HCT116 (cell line): ENCODE measurements at regions not wholly inside any gene's neighbourhood (a gene's known extent, or its start where the extent isn't known, plus 50 kb on each side); places are given as distances from the start of the nearest gene placed in this dataset.
A peak's percentile ranks its signal among the peaks of the same experiment; 100 is the strongest.

Source experiments
- ATAC-seq: fragments of 200-7000 bp; cut with Tn5 transposase; 2 replicates; pipeline ENCODE4 v1.9.1; 2020; ENCODE audit warnings: mild to moderate bottlenecking, moderate library complexity
- BruUV-seq: library from RNA; stranded (reverse); fragments of 400-500 nt; replicated peaks from 2 replicates; lab custom pipeline; 2021; lab: Mats Ljungman, UMichigan
- CTCF ChIA-PET: fragments of 300-600 bp; sonication (Branson Sonifier 250); formaldehyde crosslinking; loops from one replicate; lab custom pipeline; 2021; ENCODE audit warnings: antibody characterized with exemption; lab: Charles Lee
- POLR2A ChIA-PET: fragments of 300-600, 350-600 bp; sonication (Branson Sonifier 250); formaldehyde crosslinking; loops from one replicate; lab custom pipeline; 2021; ENCODE audit warnings: antibody characterized with exemption; lab: Charles Lee
- RAD21 ChIA-PET, 2 experiments: fragments of 300-600 bp; sonication (Branson Sonifier 250); formaldehyde crosslinking; loops; one replicate each; lab custom pipeline; 2023; ENCODE audit warnings: low total read pairs in 2 of 2; ENCODE audit not compliant: uncharacterized antibody in 2 of 2, unreplicated experiment in 2 of 2, low non-redundant PET in 1 of 2; lab: Charles Lee
- DNase-seq: peaks from one replicate; pipeline ENCODE4 v3.0.0-alpha.2; 2010; ENCODE audit warnings: low read depth, low spot score
- H2AFZ ChIP-seq: fragments of 200-600 bp; shearing (Covaris generic), sonication (generic); 2 replicates; pipeline ENCODE4 v1.6.1; 2017; ENCODE audit warnings: low read depth, mixed run types, mixed read lengths, antibody characterized with exemption, low read length; ENCODE audit not compliant: poor library complexity, severe bottlenecking
- H3K27ac ChIP-seq: 2 replicates; pipeline ENCODE4 v1.5.1; 2012; ENCODE audit warnings: low read depth, low read length
- H3K27me3 ChIP-seq: fragments of 200-600 bp; sonication (generic); 2 replicates; pipeline ENCODE4 v1.6.1; 2016; ENCODE audit warnings: mixed run types, low read length, mixed read lengths; ENCODE audit not compliant: insufficient read depth
- H3K36me3 ChIP-seq, 2 experiments: fragments of 200-500 bp in 1 of 2; fragments of 200-600 bp in 1 of 2; sonication (Bioruptor generic) in 1 of 2; sonication (generic) in 1 of 2; 2 replicates each; pipeline versions ENCODE4 v1.5.1 to v1.6.1; 2014 to 2016; ENCODE audit warnings: low read length in 2 of 2, inconsistent platforms in 1 of 2, mixed read lengths in 1 of 2, mixed run types in 1 of 2; ENCODE audit not compliant: insufficient read depth in 2 of 2, control insufficient read depth in 1 of 2
- H3K4me1 ChIP-seq, 2 experiments: fragments of 200-600 bp in 1 of 2; sonication (generic) in 1 of 2; 2 replicates each; pipeline versions ENCODE4 v1.5.1 to v1.6.1; 2012 to 2017; ENCODE audit warnings: low read length in 2 of 2, inconsistent platforms in 1 of 2, mild to moderate bottlenecking in 1 of 2, mixed read lengths in 1 of 2, mixed run types in 1 of 2, moderate library complexity in 1 of 2; ENCODE audit not compliant: insufficient read depth in 2 of 2, control insufficient read depth in 1 of 2
- H3K4me2 ChIP-seq: fragments of 200-600 bp; sonication (generic); 2 replicates; pipeline ENCODE4 v1.6.1; 2017; ENCODE audit warnings: mixed run types, low read length, mixed read lengths
- H3K4me3 ChIP-seq, 2 experiments: fragments of 200-600 bp in 1 of 2; sonication (generic) in 1 of 2; replicated peaks in 1 of 2; 2 replicates each; pipeline ENCODE4 v1.5.1; 2011 to 2016; ENCODE audit warnings: low read length in 2 of 2, control low read depth in 1 of 2, low read depth in 1 of 2, mild to moderate bottlenecking in 1 of 2, mixed read lengths in 1 of 2, mixed run types in 1 of 2
- H3K79me2 ChIP-seq: fragments of 200-600 bp; sonication (generic); 2 replicates; pipeline ENCODE4 v1.6.1; 2017; ENCODE audit warnings: mild to moderate bottlenecking, mixed run types, low read length, moderate library complexity, mixed read lengths; ENCODE audit not compliant: insufficient read depth
- H3K9ac ChIP-seq: fragments of 200-600 bp; sonication (generic); 2 replicates; pipeline ENCODE4 v1.6.1; 2016; ENCODE audit warnings: low read length, mixed read lengths
- H3K9me2 ChIP-seq: fragments of 200-600 bp; sonication (generic), shearing (Covaris generic); 2 replicates; pipeline ENCODE4 v1.6.1; 2017; ENCODE audit warnings: mixed run types, mild to moderate bottlenecking, moderate library complexity; ENCODE audit not compliant: insufficient read depth
- H3K9me3 ChIP-seq, 2 experiments: fragments of 200-500 bp in 1 of 2; fragments of 200-600 bp in 1 of 2; sonication (Bioruptor generic) in 1 of 2; sonication (generic) in 1 of 2; 2 replicates each; pipeline ENCODE4 v1.6.1; 2014 to 2017; ENCODE audit warnings: low read length in 2 of 2, mixed read lengths in 2 of 2, inconsistent platforms in 1 of 2, low read depth in 1 of 2, mild to moderate bottlenecking in 1 of 2, mixed run types in 1 of 2, moderate library complexity in 1 of 2; ENCODE audit not compliant: control insufficient read depth in 1 of 2, insufficient read depth in 1 of 2
- H4K20me1 ChIP-seq: fragments of 200-600 bp; sonication (generic), shearing (Covaris generic); 2 replicates; pipeline ENCODE4 v1.6.1; 2017; ENCODE audit warnings: mixed run types, mild to moderate bottlenecking, moderate library complexity; ENCODE audit not compliant: insufficient read depth
- ATF3 ChIP-seq: IDR thresholded peaks from 2 replicates; pipeline ENCODE4 v1.6.1; 2012
- CBX3 ChIP-seq: IDR thresholded peaks from 2 replicates; pipeline ENCODE4 v1.6.1; 2012; ENCODE audit warnings: low read depth
- CEBPB ChIP-seq: IDR thresholded peaks from 2 replicates; pipeline ENCODE4 v1.6.1; 2012; ENCODE audit warnings: low read depth
- CTCF ChIP-seq, 3 experiments: fragments of 200-600 bp in 1 of 3; sonication (generic) in 1 of 3; IDR thresholded peaks in 2 of 3; conservative IDR thresholded peaks in 1 of 3; 2 replicates each; pipeline ENCODE4 v1.5.1; 2012 to 2017; ENCODE audit warnings: low read depth in 2 of 3, low read length in 2 of 3, antibody characterized with exemption in 1 of 3, borderline replicate concordance in 1 of 3, control low read depth in 1 of 3, mild to moderate bottlenecking in 1 of 3, mixed read lengths in 1 of 3, mixed run types in 1 of 3, moderate library complexity in 1 of 3; ENCODE audit not compliant: insufficient read depth in 1 of 3
- EGR1 ChIP-seq: IDR thresholded peaks from 2 replicates; pipeline ENCODE4 v1.6.1; 2012; ENCODE audit warnings: low read depth
- FOSL1 ChIP-seq: IDR thresholded peaks from 2 replicates; pipeline ENCODE4 v1.6.1; 2012; ENCODE audit warnings: low read depth
- MAX ChIP-seq: IDR thresholded peaks from 2 replicates; pipeline ENCODE4 v1.6.1; 2012
- POLR2A ChIP-seq: IDR thresholded peaks from 2 replicates; pipeline ENCODE4 v1.7.0; 2011; ENCODE audit warnings: borderline replicate concordance; ENCODE audit not compliant: insufficient read depth, insufficient read length; ENCODE audit errors: extremely low read depth
- RAD21 ChIP-seq: IDR thresholded peaks from 2 replicates; pipeline ENCODE4 v1.6.1; 2012; ENCODE audit warnings: low read depth, mild to moderate bottlenecking
- SIN3A ChIP-seq: IDR thresholded peaks from 2 replicates; pipeline ENCODE4 v1.6.1; 2012; ENCODE audit warnings: low read depth
- SP1 ChIP-seq: IDR thresholded peaks from 2 replicates; pipeline ENCODE4 v1.6.1; 2012; ENCODE audit warnings: low read depth
- SRF ChIP-seq: IDR thresholded peaks from 2 replicates; pipeline ENCODE4 v1.6.1; 2012; ENCODE audit warnings: low read depth
- TCF7L2 ChIP-seq: IDR thresholded peaks from 2 replicates; pipeline ENCODE4 v1.7.0; 2011; ENCODE audit warnings: borderline replicate concordance, inconsistent platforms; ENCODE audit not compliant: insufficient read depth, insufficient read length; ENCODE audit errors: extremely low read depth
- YY1 ChIP-seq: IDR thresholded peaks from 2 replicates; pipeline ENCODE4 v1.6.1; 2011; ENCODE audit warnings: low read length, low read depth, moderate library complexity, mild to moderate bottlenecking; ENCODE audit not compliant: insufficient replicate concordance; ENCODE audit errors: extremely low read depth
- ZNF274 ChIP-seq: fragments of 200-500 bp; sonication (Bioruptor generic); IDR thresholded peaks from 2 replicates; pipeline ENCODE4 v1.6.1; 2014; ENCODE audit warnings: mild to moderate bottlenecking, low read depth, low read length, inconsistent platforms
- intact Hi-C: fragments of 100-400 bp; cut with micrococcal nuclease; formaldehyde crosslinking; loops from 2 replicates; pipeline ENCODE4 v1.10.0; 2022

- POLR2A ChIA-PET = no interaction called here
- DNase-seq = no peak
- no peak for ATAC-seq
- H3K9me2 ChIP-seq = no peaks in the 10 kb centered on the region
- H3K4me3 ChIP-seq = no peak overlapping the region
- CTCF ChIA-PET = no interaction called here
- H4K20me1 ChIP-seq = no peaks in the 10 kb centered on the region
- no peak overlapping the region for H3K4me2 ChIP-seq
- H3K9me3 ChIP-seq = peaks cover 0 to 3% of the 10 kb centered on the region in 2 experiments; a peak in 1 of 4 replicates
- no peak overlapping the region for H3K9ac ChIP-seq
- no TSS peak for BruUV-seq
- H3K27me3 ChIP-seq = no peaks in the 10 kb centered on the region
- peak in 1 of 3 experiments; percentile 8; a peak in 1 of 6 replicates for TF ChIP-seq CTCF (IDR thresholded peaks at IDR 0.05 in 2 of 3, conservative IDR thresholded peaks at IDR 0.05 in 1 of 3; ENCODE audit: borderline replicate concordance in 1 of 3, insufficient read depth in 1 of 3, low read depth in 2 of 3, low read length in 2 of 3)
- no peak for TF ChIP-seq EGR1
- no peak overlapping the region for H2AFZ ChIP-seq
- no peaks in the 10 kb centered on the region for H3K79me2 ChIP-seq
- no peaks in the 10 kb centered on the region for H3K4me1 ChIP-seq
- RAD21 ChIA-PET = no interaction called here
- intact Hi-C loops = no loop called here
- H3K27ac ChIP-seq = no peak overlapping the region
- H3K36me3 ChIP-seq = no peaks in the 10 kb centered on the region
Observed at GRCh38 chr18:42274488-42275137, 319.6 kb downstream of the PIK3C3 start.

- Histone ChIP-seq H3K9me2 (no peaks in the 10 kb centered on the region), H3K9me3 (peaks cover 0 to 3% of the 10 kb centered on the region in 2 experiments; a peak in 1 of 4 replicates), H2AFZ (no peak overlapping the region), H4K20me1 (no peaks in the 10 kb centered on the region), H3K79me2 (no peaks in the 10 kb centered on the region), H3K27ac (no peak overlapping the region), H3K4me1 (no peaks in the 10 kb centered on the region), H3K9ac (no peak overlapping the region), H3K36me3 (no peaks in the 10 kb centered on the region), H3K27me3 (no peaks in the 10 kb centered on the region), H3K4me2 (no peak overlapping the region), H3K4me3 (no peak overlapping the region)
- no TSS peak for BruUV-seq
- ChIA-PET CTCF (no interaction called here), POLR2A (no interaction called here), RAD21 (no interaction called here)
- intact Hi-C loops = no loop called here
- ATAC-seq = no peak
- DNase-seq = no peak
- TF ChIP-seq ZNF274 (no peak), POLR2A (no peak), TCF7L2 (no peak), CEBPB (no peak), SP1 (no peak), RAD21 (no peak), CTCF (IDR thresholded peaks at IDR 0.05 in 2 of 3, conservative IDR thresholded peaks at IDR 0.05 in 1 of 3; ENCODE audit: borderline replicate concordance in 1 of 3, insufficient read depth in 1 of 3, low read depth in 2 of 3, low read length in 2 of 3) (no peak), SIN3A (no peak), ATF3 (no peak), YY1 (no peak), FOSL1 (no peak), SRF (no peak), CBX3 (no peak), MAX (no peak)
Observed at GRCh38 chr18:42275138-42275535, 320.1 kb downstream of the PIK3C3 start.
